ENCODE measurements at regions not wholly inside any gene's neighbourhood (a gene's known extent, or its start where the extent isn't known, plus 50 kb on each side); places are given as distances from the start of the nearest gene placed in this dataset.

- no peak for DNase-seq
Measured at GRCh38 chr2:103103678-103104077, 341.8 kb downstream of the TMEM182 start.

DNA sequence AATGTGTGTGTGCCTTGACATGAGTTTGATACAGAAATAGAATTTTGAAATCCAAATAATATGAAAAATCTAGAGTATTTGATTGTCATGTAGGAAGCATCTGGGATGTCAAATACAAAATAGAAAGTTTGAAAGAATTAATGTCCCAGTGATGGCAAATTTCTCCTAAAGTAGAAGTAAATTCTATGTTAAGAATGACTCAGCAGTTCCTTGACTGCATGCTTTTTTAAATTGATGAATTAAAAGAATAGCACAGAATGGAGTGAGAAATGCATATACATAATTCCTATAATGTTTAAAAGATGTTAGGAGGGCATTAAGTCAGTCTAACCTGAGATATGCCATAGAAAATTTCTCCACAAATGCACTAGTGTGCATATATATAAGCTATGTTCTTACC, 357.5 kb downstream of the TMEM182 start:
- no peak for DNase-seq

GRCh38 chr2:103121106-103121505, 359.3 kb downstream of the TMEM182 start:
- no peak for DNase-seq

GRCh38 chr2:103123516-103123915, 361.7 kb downstream of the TMEM182 start:
- DNase-seq: no peak

DNA sequence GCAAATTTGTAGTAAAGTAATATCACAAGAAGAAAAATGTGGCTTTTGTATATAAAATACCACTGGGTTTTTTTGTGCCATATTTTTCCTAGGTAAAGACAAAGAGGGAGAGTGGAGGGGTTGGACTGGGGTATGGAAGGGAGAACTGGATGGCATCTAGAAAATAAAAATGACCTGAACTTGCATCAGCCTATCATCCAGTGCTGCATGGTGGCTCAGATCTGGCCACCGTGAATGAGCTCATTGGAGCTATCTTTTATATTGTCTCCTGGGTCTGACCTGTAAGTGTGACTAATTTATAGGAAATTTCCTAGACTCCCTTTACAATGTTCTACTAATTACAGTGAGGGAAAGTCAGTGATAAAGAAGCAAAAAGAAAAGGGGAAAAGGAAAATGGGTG, 369.0 kb downstream of the TMEM182 start:
- no peak for DNase-seq

GRCh38 chr2:103132536-103133217, 370.8 kb downstream of the TMEM182 start:
- no peak for DNase-seq

DNA sequence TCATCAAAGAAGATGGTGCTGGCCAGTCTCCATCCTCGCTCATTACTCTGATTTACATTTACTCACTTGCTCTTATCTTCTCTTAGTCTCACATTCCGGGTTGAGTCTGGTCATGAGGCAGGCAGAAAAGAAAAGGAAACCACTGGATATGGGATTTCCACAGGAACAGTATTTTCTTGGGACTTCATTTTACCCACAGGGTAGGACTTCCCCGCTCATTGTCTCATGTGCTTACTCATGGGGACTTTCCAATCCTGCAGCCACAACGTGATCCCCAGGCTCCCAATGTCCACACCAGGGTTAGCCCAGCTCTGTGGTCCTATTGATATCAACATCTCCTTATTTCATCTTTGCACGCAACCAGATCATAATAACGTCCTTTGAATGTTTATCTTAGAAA, 373.8 kb downstream of the TMEM182 start:
- DNase-seq: no peak

DNA sequence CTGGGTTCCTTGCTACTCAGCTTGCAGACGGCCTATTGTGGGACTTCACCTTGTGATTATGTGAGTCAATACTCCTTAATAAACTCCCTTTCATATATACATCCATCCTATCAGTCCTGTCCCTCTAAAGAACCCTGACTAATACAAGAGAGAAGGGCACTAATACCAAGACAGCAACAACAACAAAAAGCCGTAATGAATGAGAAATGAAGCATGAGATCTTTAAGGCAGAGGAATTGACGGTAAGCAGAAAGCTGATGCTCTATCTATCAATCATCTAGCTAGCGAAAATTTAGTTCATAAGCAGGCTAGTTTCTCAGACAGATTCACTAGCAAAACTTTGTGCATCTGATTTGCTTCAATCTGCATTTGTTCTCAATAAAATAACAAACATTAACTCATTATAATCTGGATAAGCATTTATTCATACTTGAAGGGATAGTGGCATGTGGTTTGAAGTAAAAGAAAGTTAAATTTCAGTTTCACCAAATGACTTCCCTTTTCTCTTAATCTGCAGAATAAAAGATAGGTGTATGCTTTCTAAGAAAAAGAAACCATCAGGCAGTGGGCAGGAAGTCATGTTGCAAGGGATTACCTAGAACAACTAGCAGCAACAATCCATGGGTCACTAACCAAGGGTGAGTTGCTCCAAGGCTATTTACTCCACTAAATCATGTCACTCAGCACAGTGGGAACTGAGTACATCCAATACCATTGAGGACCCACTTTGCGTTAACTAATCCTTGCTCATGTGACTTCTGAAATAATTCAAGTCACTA, 376.5 kb downstream of the TMEM182 start:
- no peak for DNase-seq

GRCh38 chr2:103139628-103140268, 377.9 kb downstream of the TMEM182 start:
- no peak for DNase-seq

DNA sequence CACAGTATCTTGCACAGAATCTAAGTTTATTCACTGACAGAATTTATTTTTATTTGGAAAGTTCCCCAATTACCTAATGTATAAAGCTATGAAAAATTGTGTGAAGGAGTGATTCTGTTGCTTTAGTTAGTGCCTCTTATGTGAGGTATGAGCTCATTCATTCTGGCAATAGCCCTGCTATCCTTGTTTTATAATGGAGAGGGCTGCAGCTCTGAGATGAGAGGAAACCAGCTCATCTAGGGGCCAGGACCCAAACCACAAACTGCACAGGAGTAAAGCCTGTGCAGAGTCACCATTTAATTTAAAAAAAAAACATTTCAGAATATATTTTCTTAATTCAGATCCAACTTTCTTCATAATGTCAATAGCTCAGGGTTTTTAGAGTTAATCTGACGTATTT, 383.0 kb downstream of the TMEM182 start:
- no peak for DNase-seq

- no peak for DNase-seq
Measured at GRCh38 chr2:103145739-103146138, 383.9 kb downstream of the TMEM182 start.

GRCh38 chr2:103151046-103151445, 389.2 kb downstream of the TMEM182 start:
- DNase-seq: no peak

GRCh38 chr2:103152556-103152955, 390.7 kb downstream of the TMEM182 start:
- DNase-seq: no peak

DNA sequence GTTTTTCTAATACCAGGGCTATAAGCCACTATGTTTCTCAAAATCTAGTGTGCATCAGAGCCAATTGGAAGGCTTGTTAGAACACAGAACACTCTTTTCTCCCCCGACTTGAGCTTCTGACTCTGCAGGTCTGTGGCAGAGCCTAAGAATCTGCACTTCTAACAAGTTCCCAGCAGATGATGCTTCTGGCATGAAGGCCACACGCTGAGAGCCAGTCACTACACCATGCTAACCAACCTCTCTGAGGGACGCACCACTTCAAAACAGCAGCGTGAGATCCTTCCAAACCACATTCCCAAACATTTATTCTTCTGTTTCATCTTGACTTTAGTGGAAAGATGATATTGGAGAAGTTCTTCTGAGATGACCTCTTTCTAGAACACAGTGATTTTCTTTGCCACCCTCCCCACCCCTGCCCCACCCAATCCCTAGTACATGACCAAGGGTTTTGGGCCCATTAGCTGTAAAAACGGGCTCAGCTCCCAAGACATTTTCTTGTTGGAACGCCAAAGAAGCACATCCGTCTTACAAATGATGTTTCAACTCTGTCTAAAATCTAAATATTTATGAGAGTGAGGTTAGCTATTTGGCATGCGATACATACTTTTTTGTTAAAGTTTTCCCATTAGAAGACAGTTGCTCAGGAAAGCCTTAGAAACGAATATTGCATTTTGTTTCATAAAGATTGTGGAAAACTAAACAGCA, 391.9 kb downstream of the TMEM182 start:
- DNase-seq: no peak

DNA sequence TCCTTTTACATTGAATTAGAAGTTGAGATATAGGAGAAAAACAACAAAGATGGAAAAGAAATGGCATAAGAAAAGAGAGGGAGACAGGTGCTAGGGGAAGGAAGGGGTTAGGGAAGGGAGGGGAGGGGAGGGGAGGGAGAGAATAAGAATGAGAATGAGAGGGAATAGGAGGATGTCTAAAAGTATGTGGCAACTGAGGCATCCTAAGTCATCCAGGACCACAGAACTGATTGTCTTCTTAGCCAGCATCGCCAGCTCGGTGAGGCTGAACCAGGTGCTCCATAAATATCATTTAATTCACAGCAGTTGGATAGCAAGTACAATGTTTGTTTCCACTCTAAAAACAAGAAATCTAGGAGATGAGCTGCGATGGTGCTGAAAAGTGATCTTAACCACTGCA, 393.5 kb downstream of the TMEM182 start:
- DNase-seq: no peak

- no peak for DNase-seq
Measured at GRCh38 chr2:103159018-103159417, 397.2 kb downstream of the TMEM182 start.

DNA sequence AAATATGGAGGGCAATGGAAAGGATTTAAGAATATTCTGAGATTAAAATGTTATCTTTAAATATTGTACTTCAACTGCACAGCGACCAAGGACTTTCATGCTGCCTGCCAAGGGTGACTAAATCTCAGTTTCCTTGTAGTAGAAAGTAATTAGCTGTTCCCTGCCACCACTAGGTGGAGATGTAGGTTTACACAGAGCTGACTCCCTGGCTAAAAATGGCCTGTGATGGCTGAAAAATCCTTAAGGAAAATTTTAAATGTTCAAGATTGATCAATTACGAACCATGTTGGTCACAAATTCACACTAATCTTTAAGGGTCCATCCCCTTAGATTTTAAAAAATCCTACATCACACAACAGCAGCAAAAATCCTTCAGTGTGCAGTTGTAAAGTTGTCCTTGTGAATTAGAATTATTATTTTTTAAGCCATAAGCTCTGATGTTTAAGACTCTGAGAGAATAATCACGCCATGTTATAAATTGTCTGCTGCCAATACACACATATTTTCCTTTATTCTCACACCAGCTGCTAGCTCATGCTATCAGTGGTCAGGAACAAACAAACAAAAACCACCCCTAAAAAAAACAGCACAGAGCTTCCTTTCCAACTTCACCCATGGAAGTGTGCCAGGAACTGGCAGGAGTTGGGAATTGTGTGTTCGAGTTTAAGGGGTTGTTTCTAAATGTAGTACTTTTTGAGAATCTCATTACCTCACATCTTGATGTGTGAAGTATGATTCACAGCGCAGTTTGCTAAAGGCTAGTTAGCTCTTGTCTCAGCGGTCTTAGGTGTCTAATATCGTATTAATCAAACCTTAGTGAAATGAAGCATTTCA, 399.8 kb downstream of the TMEM182 start:
- DNase-seq: peak; percentile 0

DNA sequence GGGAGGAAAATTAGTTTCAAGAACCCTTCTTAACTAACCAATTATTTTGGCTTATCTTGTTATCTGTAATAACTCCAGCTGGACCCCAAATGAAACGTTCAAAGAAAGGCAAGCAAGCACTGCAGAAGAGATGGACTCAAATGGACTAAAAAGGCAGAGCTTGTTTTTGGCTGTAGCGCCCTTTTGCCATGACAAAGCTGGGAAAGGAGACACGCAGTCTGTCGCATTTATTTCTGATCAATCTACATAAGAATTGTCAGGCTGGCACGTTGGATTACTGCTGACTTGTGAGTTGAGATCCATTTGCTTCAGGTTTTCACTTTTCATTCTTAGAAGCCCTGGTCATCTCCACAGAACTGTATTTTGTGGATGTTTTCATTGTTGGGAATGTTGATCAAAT, 402.9 kb downstream of the TMEM182 start:
- DNase-seq: no peak

DNA sequence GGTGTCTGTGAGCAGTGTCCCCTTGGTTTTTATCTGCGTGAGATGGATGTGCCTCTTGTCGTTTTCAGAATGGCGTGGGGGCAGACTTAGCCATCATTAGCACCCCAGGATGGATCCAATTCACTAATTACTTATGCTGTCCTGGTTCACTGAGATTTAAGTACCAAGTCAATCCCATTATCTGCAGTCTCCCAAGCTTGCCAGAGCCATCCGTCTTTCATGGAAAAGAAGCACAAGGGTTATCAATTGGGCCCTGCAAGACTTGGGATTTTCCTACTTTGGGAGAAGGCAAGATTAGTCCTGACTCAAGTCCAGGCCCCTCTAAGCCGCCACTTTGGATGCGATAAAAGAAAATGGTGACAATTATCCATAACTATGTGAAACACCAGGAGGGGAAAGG, 404.0 kb downstream of the TMEM182 start:
- DNase-seq: no peak

- no peak for DNase-seq
Measured at GRCh38 chr2:103166456-103167324, 404.9 kb downstream of the TMEM182 start.

GRCh38 chr2:103167599-103167998, 405.8 kb downstream of the TMEM182 start:
- no peak for DNase-seq

DNA sequence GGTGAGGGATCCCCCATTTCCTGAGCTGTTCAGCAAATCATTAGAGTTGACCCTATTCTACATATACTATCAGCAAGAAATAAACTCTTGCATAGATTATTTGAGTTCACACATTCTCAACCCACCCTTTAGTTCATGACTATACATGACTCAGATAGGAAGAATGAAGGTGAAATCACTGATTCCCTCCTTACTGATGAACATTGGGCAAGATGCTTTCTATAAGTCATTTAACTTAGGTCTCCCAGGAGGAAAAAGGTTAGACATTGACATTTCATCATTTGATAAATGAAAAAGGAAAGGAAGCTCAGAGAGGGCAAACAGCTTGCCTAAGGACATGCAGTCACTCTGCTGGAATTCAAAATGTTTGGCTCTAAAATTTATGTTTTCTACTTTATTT, 408.0 kb downstream of the TMEM182 start:
- no peak for DNase-seq

Measured in NCI-H2029 (cell line).